MM.1S (cell line): ENCODE measurements at regions not wholly inside any gene's neighbourhood (a gene's known extent, or its start where the extent isn't known, plus 50 kb on each side); places are given as distances from the start of the nearest gene placed in this dataset.

ENCODE experiments used
- EZH2 ChIP-seq: fragments of 300-600 bp; sonication (generic); optimal IDR thresholded peaks from 2 replicates; pipeline ENCODE3; 2017; ENCODE audit warnings: low read depth, mild to moderate bottlenecking, antibody characterized with exemption, low read length, mixed read lengths
- TF ChIP-seq, protein P1 (sequence below): fragments of 300-600 bp; sonication (generic); IDR thresholded peaks from 2 replicates; pipeline ENCODE4 v1.5.1; 2016; ENCODE audit warnings: antibody characterized with exemption, low read length, mixed read lengths

DNA sequence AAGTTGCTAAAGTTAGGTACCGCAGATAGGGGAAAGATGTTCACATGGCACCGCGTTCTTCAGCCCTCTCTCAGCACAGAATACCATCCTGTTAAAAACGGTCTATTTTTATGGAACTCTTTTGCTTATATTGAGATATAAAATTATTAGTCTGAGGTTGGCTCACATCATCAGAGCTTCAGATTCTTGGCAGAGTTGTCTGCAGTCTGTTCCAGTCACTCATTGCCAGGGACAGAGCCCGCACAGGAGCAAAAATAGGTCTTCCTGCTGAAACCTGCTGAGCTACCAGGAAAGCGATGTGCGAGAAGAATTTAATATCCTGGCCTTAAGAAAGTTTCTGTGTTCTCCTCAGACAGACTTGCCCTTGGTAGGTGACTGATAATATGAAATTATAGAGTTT, 249.8 kb downstream of the VRK1 start:
- TF ChIP-seq, protein P1, sequence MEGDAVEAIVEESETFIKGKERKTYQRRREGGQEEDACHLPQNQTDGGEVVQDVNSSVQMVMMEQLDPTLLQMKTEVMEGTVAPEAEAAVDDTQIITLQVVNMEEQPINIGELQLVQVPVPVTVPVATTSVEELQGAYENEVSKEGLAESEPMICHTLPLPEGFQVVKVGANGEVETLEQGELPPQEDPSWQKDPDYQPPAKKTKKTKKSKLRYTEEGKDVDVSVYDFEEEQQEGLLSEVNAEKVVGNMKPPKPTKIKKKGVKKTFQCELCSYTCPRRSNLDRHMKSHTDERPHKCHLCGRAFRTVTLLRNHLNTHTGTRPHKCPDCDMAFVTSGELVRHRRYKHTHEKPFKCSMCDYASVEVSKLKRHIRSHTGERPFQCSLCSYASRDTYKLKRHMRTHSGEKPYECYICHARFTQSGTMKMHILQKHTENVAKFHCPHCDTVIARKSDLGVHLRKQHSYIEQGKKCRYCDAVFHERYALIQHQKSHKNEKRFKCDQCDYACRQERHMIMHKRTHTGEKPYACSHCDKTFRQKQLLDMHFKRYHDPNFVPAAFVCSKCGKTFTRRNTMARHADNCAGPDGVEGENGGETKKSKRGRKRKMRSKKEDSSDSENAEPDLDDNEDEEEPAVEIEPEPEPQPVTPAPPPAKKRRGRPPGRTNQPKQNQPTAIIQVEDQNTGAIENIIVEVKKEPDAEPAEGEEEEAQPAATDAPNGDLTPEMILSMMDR = no peak
- no peak for TF ChIP-seq EZH2
